GM12878 (cell line): ENCODE measurements at regions not wholly inside any gene's neighbourhood (a gene's known extent, or its start where the extent isn't known, plus 50 kb on each side); places are given as distances from the start of the nearest gene placed in this dataset.

Experiments used
- ATAC-seq: fragments of 200-7000 bp; cut with Tn5 transposase; 3 replicates; pipeline ENCODE4 v1.9.1; 2020; ENCODE audit warnings: mild to moderate bottlenecking, moderate library complexity
- BruUV-seq: library from RNA; stranded (reverse); fragments of 400-500 nt; replicated peaks from 2 replicates; lab custom pipeline; 2021; lab: Mats Ljungman, UMichigan
- CTCF ChIA-PET: fragments of 300-600 bp; sonication (Branson Sonifier 250); formaldehyde crosslinking; extraction: SDS; loops from one replicate; lab custom pipeline; 2021; ENCODE audit warnings: inconsistent platforms; lab: Yijun Ruan, JAX
- POLR2A ChIA-PET: fragments of 350-600 bp; formaldehyde crosslinking; extraction: SDS; loops from one replicate; lab custom pipeline; 2021; ENCODE audit warnings: inconsistent platforms; lab: Charles Lee
- RAD21 ChIA-PET: fragments of 300-600 bp; sonication (Branson Sonifier 250); formaldehyde crosslinking; loops from one replicate; lab custom pipeline; 2023; ENCODE audit warnings: antibody characterized with exemption; ENCODE audit not compliant: unreplicated experiment; lab: Charles Lee
- SMC1A ChIA-PET: fragments of 300-600 bp; sonication (Branson Sonifier 250); formaldehyde crosslinking; loops from one replicate; lab custom pipeline; 2023; ENCODE audit not compliant: unreplicated experiment, uncharacterized antibody; lab: Charles Lee
- DNase-seq: peaks from one replicate; pipeline ENCODE4 v3.0.0-alpha.2; 2011; ENCODE audit warnings: low read depth, low spot score
- FAIRE-seq: peaks from 3 replicates; lab custom pipeline; 2011; peaks lifted over from hg19 to GRCh38; lab: Jason Lieb, UNC
- H2AFZ ChIP-seq: 2 replicates; pipeline ENCODE4 v1.6.0; 2011; ENCODE audit warnings: low read depth, low read length, control low read depth; ENCODE audit not compliant: control insufficient read depth
- H3K27ac ChIP-seq: 2 replicates; pipeline ENCODE4 v1.5.1; 2011; ENCODE audit warnings: control low read depth; ENCODE audit not compliant: control insufficient read depth, insufficient read depth
- H3K27me3 ChIP-seq, 2 experiments: replicated peaks in 1 of 2; 2 replicates each; pipeline versions ENCODE4 v1.6.0 to v1.6.1; 2011; ENCODE audit warnings: low read length in 1 of 2; ENCODE audit not compliant: control insufficient read depth in 2 of 2, insufficient read depth in 2 of 2
- H3K36me3 ChIP-seq, 2 experiments: 2 replicates each; pipeline ENCODE4 v1.5.1; 2011; ENCODE audit warnings: low read length in 1 of 2; ENCODE audit not compliant: control insufficient read depth in 2 of 2, insufficient read depth in 2 of 2
- H3K4me1 ChIP-seq: 2 replicates; pipeline ENCODE4 v1.6.1; 2011; ENCODE audit warnings: mild to moderate bottlenecking, low read length, moderate library complexity, mixed read lengths; ENCODE audit not compliant: control insufficient read depth, insufficient read depth
- H3K4me2 ChIP-seq: 2 replicates; pipeline ENCODE4 v1.6.0; 2011; ENCODE audit warnings: control low read depth; ENCODE audit not compliant: control insufficient read depth, insufficient read depth
- H3K4me3 ChIP-seq: fragments of 200-600 bp; sonication (generic); 2 replicates; pipeline ENCODE4 v1.5.1; 2016
- H3K79me2 ChIP-seq: 2 replicates; pipeline ENCODE4 v1.6.0; 2011; ENCODE audit warnings: low read length; ENCODE audit not compliant: control insufficient read depth, insufficient read depth
- H3K9ac ChIP-seq: 2 replicates; pipeline ENCODE4 v1.8.0; 2011; ENCODE audit warnings: low read length, control low read depth, mixed read lengths; ENCODE audit not compliant: control insufficient read depth, insufficient read depth
- H3K9me3 ChIP-seq: replicated peaks from 3 replicates; pipeline ENCODE4 v1.5.1; 2011; ENCODE audit warnings: mild to moderate bottlenecking, low read length; ENCODE audit not compliant: control insufficient read depth, insufficient read depth
- H4K20me1 ChIP-seq: 2 replicates; pipeline ENCODE4 v1.6.0; 2011; ENCODE audit not compliant: control insufficient read depth, insufficient read depth
- BACH1 ChIP-seq: fragments of 450-650 bp; IDR thresholded peaks from 2 replicates; pipeline ENCODE4 v1.6.1; 2017; ENCODE audit warnings: mild to moderate bottlenecking, borderline replicate concordance
- EGR1 ChIP-seq, 2 experiments: IDR thresholded peaks; 1 replicate in 1 of 2; 2 replicates in 1 of 2; pipeline ENCODE4 v1.6.1; 2011 to 2012; ENCODE audit warnings: low read depth in 2 of 2, low read length in 2 of 2, borderline replicate concordance in 1 of 2, mild to moderate bottlenecking in 1 of 2, moderate library complexity in 1 of 2
- FOS ChIP-seq: IDR thresholded peaks from 3 replicates; pipeline ENCODE4 v1.6.1; 2011; ENCODE audit warnings: borderline replicate concordance; ENCODE audit not compliant: insufficient read length; ENCODE audit errors: extremely low read depth
- MYB ChIP-seq: fragments of 150-350 bp; IDR thresholded peaks from 2 replicates; pipeline ENCODE4 v1.6.1; 2014; ENCODE audit warnings: mild to moderate bottlenecking, low read depth, low read length, borderline replicate concordance
- WGBS: methylation state at CpG from one replicate; pipeline ENCODE4 v1.1.6; 2016; ENCODE audit warnings: low lambda C conversion rate; ENCODE audit not compliant: insufficient replicate concordance, insufficient coverage; ENCODE audit errors: missing lambda C conversion rate; 5-methylcytosine and 5-hydroxymethylcytosine counted together
- in situ Hi-C: fragments of 300-500 bp; cut with MboI; formaldehyde crosslinking; loops from 9 replicates; pipeline ENCODE4 v1.14.3; 2018; ENCODE audit warnings: mixed read lengths
- intact Hi-C: fragments of 100-400 bp; cut with micrococcal nuclease; formaldehyde crosslinking; loops from one replicate; pipeline ENCODE4 v1.14.2; 2022; ENCODE audit not compliant: unreplicated experiment
- TF ChIP-seq, protein P1 (sequence below): IDR thresholded peaks from 2 replicates; pipeline ENCODE4 v1.6.1; 2012; ENCODE audit warnings: improper control_type of control experiment, low read depth, low read length; ENCODE audit not compliant: insufficient replicate concordance

DNA sequence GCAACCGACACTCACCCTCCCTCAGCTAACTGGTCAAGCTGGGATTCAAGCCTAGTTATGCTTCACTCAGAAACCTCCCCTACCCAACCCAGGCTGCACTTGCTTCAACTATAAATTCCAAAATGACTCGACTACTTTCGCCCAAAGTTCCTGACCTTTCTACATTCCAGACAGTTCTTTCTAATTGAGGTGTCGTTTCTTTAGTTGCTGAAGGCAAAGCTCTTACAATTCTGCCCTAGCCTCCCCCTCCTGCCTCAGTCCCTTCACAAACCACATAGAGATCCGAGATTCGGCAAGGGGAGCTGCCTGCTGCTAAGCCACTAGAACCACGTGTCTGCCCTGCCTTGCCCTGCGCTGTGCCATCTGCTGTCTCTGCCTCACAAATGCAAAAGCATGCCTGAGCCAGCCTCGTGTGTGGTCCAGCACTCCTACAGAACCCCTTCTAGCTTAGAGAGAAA is 74.7 kb upstream of the SH3GL3 start (continued):
- no peak for TF ChIP-seq FOS
- TF ChIP-seq EGR1 (IDR thresholded peaks at IDR 0.05; ENCODE audit: borderline replicate concordance in 1 of 2, low read depth in 2 of 2, low read length in 2 of 2): no peak
- no peak for TF ChIP-seq MYB
- TF ChIP-seq, all 136 proteins: peak for 0

DNA sequence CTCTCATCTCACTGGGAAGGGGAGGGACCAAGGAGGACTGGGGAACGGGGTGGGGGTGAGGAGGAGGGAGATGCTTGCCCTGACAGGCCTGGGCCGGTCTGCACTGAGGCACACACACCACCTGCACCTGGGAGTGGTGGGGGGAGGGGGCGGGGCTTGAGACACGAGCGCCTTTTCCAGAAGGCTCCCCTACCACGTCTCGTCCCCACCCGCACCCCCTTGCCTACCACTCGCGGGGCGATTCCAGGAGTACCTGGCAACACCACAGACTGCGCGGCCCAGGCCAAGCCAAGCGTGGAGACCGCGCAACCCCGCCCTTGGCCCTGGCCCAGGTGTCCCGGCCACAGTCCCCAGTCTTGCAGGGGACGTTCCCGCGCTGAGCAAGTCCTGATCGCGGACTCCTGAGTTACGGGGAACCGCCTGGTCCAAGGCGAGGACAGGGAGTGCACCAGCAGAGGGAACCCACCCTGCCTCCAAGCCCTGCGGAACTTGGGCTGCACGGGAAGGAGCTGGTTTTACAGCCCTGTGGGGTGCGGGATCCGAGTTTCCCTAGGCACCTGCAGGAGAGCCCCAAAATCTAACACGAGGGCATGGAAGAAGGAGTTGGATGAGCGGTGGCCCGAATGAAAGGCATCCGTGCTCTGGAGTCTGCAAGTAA is 68.1 kb upstream of the SH3GL3 start:
- Histone ChIP-seq H3K27me3 (peaks cover 0 to 8% of the 10 kb centered on the region in 2 experiments; a peak in 3 of 4 replicates), H3K4me3 (no peak overlapping the region), H3K36me3 (no peaks in the 10 kb centered on the region), H3K4me1 (peaks cover 5% of the 10 kb centered on the region), H3K27ac (no peak overlapping the region), H4K20me1 (no peaks in the 10 kb centered on the region), H3K9ac (no peak overlapping the region), H3K4me2 (no peak overlapping the region), H2AFZ (no peak overlapping the region), H3K9me3 (no peaks in the 10 kb centered on the region), H3K79me2 (no peaks in the 10 kb centered on the region)
- ATAC-seq (no peak), FAIRE-seq (no peak), DNase-seq (no peak)
- WGBS: 32% methylated on average over 32 of the region's 34 CpGs
- no TSS peak for BruUV-seq
- POLR2A ChIA-PET: no interaction called here
- CTCF ChIA-PET: no interaction called here
- in situ Hi-C loops: loop anchor here (10.0 kb wide), 1 partner anchor 124 kb away; no protein-coding TSS in a partner anchor
- intact Hi-C loops: no loop called here
- SMC1A ChIA-PET: no interaction called here
- RAD21 ChIA-PET: no interaction called here
- TF ChIP-seq BACH1: no peak
- TF ChIP-seq, protein P1, sequence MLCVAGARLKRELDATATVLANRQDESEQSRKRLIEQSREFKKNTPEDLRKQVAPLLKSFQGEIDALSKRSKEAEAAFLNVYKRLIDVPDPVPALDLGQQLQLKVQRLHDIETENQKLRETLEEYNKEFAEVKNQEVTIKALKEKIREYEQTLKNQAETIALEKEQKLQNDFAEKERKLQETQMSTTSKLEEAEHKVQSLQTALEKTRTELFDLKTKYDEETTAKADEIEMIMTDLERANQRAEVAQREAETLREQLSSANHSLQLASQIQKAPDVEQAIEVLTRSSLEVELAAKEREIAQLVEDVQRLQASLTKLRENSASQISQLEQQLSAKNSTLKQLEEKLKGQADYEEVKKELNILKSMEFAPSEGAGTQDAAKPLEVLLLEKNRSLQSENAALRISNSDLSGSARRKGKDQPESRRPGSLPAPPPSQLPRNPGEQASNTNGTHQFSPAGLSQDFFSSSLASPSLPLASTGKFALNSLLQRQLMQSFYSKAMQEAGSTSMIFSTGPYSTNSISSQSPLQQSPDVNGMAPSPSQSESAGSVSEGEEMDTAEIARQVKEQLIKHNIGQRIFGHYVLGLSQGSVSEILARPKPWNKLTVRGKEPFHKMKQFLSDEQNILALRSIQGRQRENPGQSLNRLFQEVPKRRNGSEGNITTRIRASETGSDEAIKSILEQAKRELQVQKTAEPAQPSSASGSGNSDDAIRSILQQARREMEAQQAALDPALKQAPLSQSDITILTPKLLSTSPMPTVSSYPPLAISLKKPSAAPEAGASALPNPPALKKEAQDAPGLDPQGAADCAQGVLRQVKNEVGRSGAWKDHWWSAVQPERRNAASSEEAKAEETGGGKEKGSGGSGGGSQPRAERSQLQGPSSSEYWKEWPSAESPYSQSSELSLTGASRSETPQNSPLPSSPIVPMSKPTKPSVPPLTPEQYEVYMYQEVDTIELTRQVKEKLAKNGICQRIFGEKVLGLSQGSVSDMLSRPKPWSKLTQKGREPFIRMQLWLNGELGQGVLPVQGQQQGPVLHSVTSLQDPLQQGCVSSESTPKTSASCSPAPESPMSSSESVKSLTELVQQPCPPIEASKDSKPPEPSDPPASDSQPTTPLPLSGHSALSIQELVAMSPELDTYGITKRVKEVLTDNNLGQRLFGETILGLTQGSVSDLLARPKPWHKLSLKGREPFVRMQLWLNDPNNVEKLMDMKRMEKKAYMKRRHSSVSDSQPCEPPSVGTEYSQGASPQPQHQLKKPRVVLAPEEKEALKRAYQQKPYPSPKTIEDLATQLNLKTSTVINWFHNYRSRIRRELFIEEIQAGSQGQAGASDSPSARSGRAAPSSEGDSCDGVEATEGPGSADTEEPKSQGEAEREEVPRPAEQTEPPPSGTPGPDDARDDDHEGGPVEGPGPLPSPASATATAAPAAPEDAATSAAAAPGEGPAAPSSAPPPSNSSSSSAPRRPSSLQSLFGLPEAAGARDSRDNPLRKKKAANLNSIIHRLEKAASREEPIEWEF: no peak
